ENCODE measurements at regions not wholly inside any gene's neighbourhood (a gene's known extent, or its start where the extent isn't known, plus 50 kb on each side); places are given as distances from the start of the nearest gene placed in this dataset.

DNA sequence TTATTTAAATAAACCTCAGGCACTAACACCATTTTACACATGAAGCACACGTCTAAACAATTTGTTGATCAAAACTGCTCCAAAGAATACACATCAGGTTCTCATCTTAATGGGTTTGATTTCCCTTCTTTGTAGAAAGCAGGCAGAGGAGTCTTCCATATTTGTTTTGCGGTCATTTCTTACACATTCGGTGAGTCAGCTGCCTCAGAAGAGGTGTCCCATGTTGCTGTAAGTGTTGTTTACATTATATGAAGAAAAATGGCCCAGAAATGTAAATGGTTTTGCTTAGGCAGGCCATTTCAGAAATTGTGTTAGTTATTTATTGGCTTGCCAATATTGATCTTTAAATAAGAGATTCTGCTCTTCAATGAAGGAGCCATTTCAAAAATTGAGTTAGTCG lies 325.8 kb downstream of the TENT4A start:
- 55% methylated on average over 4 of the region's 4 CpGs for WGBS
- no peak overlapping the region for H4K8ac ChIP-seq (ENCODE audit: low read length)
- H2BK15ac ChIP-seq (ENCODE audit: low read depth, poor library complexity, severe bottlenecking): no peak overlapping the region
- no peak overlapping the region for H3K4me3 ChIP-seq (ENCODE audit: insufficient read depth in 1 of 2, low read depth in 1 of 2, low read length in 2 of 2)
- H3K9me3 ChIP-seq (ENCODE audit: control insufficient read depth, low read length): peaks cover 8% of the 10 kb centered on the region
- DNase-seq: no peak
- H3K27ac ChIP-seq (ENCODE audit: low read length, poor library complexity, severe bottlenecking): no peak overlapping the region
- H3K36me3 ChIP-seq (ENCODE audit: control insufficient read depth in 1 of 2, insufficient read depth in 2 of 2, low read depth in 1 of 2, low read length in 2 of 2): no peaks in the 10 kb centered on the region
- H2BK5ac ChIP-seq (ENCODE audit: low read depth, low read length, poor library complexity, severe bottlenecking): no peak overlapping the region
- no peak overlapping the region for H3K14ac ChIP-seq (ENCODE audit: low read length in 2 of 2)
- no peak overlapping the region for H3K18ac ChIP-seq (ENCODE audit: low read depth in 1 of 2, low read length in 2 of 2)
- no peak overlapping the region for H3K4me2 ChIP-seq (ENCODE audit: low read length, poor library complexity, severe bottlenecking)
- no peak overlapping the region for H3K23ac ChIP-seq (ENCODE audit: low read length in 2 of 2)
- H3K79me1 ChIP-seq (replicated peaks; ENCODE audit: low read length, poor library complexity, severe bottlenecking): no peaks in the 10 kb centered on the region
- no peaks in the 10 kb centered on the region for H3K4me1 ChIP-seq (ENCODE audit: control insufficient read depth, insufficient read depth, low read depth, low read length)
- no peak overlapping the region for H2BK120ac ChIP-seq (ENCODE audit: low read depth, low read length)
- no peaks in the 10 kb centered on the region for H3K27me3 ChIP-seq (ENCODE audit: control insufficient read depth in 1 of 2, insufficient read depth in 1 of 2, low read length in 2 of 2)
- no peak overlapping the region for H3K4ac ChIP-seq (ENCODE audit: low read depth in 1 of 2, low read length in 2 of 2)
- H2AK5ac ChIP-seq (ENCODE audit: low read length, severe bottlenecking): no peak overlapping the region
- H4K91ac ChIP-seq (ENCODE audit: low read length): no peak overlapping the region
- no peak overlapping the region for H3K9ac ChIP-seq (ENCODE audit: low read length)
- no peak overlapping the region for H2BK12ac ChIP-seq (ENCODE audit: low read length in 2 of 2)
- H2AFZ ChIP-seq (ENCODE audit: low read depth, low read length): no peak overlapping the region

DNA sequence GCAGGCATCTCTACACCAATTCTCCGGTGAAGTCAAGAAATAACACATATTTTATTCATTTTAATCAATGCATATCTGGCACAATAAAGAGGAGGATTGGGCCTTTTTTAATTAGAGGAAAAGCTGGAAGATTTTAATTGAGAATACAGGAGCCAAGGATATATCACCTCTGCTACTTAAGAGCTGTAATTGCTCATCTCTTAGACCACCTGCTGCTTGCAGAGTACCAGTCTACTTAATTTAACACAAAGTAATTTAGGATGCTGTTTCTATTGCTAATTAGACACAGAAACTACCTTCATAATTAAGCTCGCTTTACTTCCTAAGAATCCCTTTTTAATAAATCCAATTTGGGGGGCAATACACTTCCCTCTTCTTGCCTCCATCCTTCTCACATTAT lies 326.9 kb downstream of the TENT4A start:
- Histone ChIP-seq H2BK12ac (ENCODE audit: low read length in 2 of 2) (no peak overlapping the region), H3K18ac (ENCODE audit: low read depth in 1 of 2, low read length in 2 of 2) (no peak overlapping the region), H3K4me3 (ENCODE audit: insufficient read depth in 1 of 2, low read depth in 1 of 2, low read length in 2 of 2) (no peak overlapping the region), H3K27me3 (ENCODE audit: control insufficient read depth in 1 of 2, insufficient read depth in 1 of 2, low read length in 2 of 2) (no peaks in the 10 kb centered on the region), H2BK5ac (ENCODE audit: low read depth, low read length, poor library complexity, severe bottlenecking) (no peak overlapping the region), H2AFZ (ENCODE audit: low read depth, low read length) (no peak overlapping the region), H2BK15ac (ENCODE audit: low read depth, poor library complexity, severe bottlenecking) (no peak overlapping the region), H3K4me2 (ENCODE audit: low read length, poor library complexity, severe bottlenecking) (no peak overlapping the region), H4K91ac (ENCODE audit: low read length) (no peak overlapping the region), H3K9me3 (ENCODE audit: control insufficient read depth, low read length) (peaks cover 8% of the 10 kb centered on the region), H3K4me1 (ENCODE audit: control insufficient read depth, insufficient read depth, low read depth, low read length) (no peaks in the 10 kb centered on the region), H2BK120ac (ENCODE audit: low read depth, low read length) (no peak overlapping the region), H3K36me3 (ENCODE audit: control insufficient read depth in 1 of 2, insufficient read depth in 2 of 2, low read depth in 1 of 2, low read length in 2 of 2) (no peaks in the 10 kb centered on the region), H3K27ac (ENCODE audit: low read length, poor library complexity, severe bottlenecking) (no peak overlapping the region), H2AK5ac (ENCODE audit: low read length, severe bottlenecking) (no peak overlapping the region), H3K79me1 (replicated peaks; ENCODE audit: low read length, poor library complexity, severe bottlenecking) (no peaks in the 10 kb centered on the region), H3K23ac (ENCODE audit: low read length in 2 of 2) (no peak overlapping the region), H3K14ac (ENCODE audit: low read length in 2 of 2) (no peak overlapping the region), H3K9ac (ENCODE audit: low read length) (no peak overlapping the region), H3K4ac (ENCODE audit: low read depth in 1 of 2, low read length in 2 of 2) (no peak overlapping the region), H4K8ac (ENCODE audit: low read length) (no peak overlapping the region)
- 75% methylated on average over 1 of the region's 2 CpGs for WGBS
- no peak for DNase-seq

DNA sequence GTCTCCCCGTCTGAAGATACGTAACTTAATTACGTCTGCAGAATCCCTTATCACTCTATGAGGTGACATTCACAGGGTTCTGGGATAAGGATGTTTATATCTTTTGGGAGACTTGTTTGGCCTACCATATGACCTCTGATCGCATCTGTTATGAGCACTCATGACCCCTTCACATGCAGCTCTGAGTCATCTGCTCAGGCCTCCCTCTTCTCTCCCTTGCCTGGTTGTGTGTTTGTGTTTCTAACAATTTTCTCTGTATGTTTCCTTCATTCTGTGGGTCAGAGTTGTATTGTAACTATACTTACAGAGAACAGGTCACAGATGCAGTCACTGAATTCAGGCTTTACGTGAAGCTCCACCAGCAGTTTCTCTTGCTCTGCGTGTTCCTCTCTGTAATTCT lies 330.6 kb downstream of the TENT4A start:
- Histone ChIP-seq H3K4me3 (ENCODE audit: insufficient read depth in 1 of 2, low read depth in 1 of 2, low read length in 2 of 2) (no peak overlapping the region), H2BK120ac (ENCODE audit: low read depth, low read length) (no peak overlapping the region), H3K4me2 (ENCODE audit: low read length, poor library complexity, severe bottlenecking) (no peak overlapping the region), H3K4me1 (ENCODE audit: control insufficient read depth, insufficient read depth, low read depth, low read length) (no peaks in the 10 kb centered on the region), H3K79me1 (replicated peaks; ENCODE audit: low read length, poor library complexity, severe bottlenecking) (no peaks in the 10 kb centered on the region), H3K36me3 (ENCODE audit: control insufficient read depth in 1 of 2, insufficient read depth in 2 of 2, low read depth in 1 of 2, low read length in 2 of 2) (no peaks in the 10 kb centered on the region), H3K27ac (ENCODE audit: low read length, poor library complexity, severe bottlenecking) (no peak overlapping the region), H2BK15ac (ENCODE audit: low read depth, poor library complexity, severe bottlenecking) (no peak overlapping the region), H2BK12ac (ENCODE audit: low read length in 2 of 2) (no peak overlapping the region), H3K14ac (ENCODE audit: low read length in 2 of 2) (no peak overlapping the region), H3K23ac (ENCODE audit: low read length in 2 of 2) (no peak overlapping the region), H4K8ac (ENCODE audit: low read length) (no peak overlapping the region), H2AFZ (ENCODE audit: low read depth, low read length) (no peak overlapping the region), H3K9me3 (ENCODE audit: control insufficient read depth, low read length) (no peaks in the 10 kb centered on the region), H2AK5ac (ENCODE audit: low read length, severe bottlenecking) (no peak overlapping the region), H2BK5ac (ENCODE audit: low read depth, low read length, poor library complexity, severe bottlenecking) (no peak overlapping the region), H3K9ac (ENCODE audit: low read length) (no peak overlapping the region), H3K18ac (ENCODE audit: low read depth in 1 of 2, low read length in 2 of 2) (no peak overlapping the region), H4K91ac (ENCODE audit: low read length) (no peak overlapping the region), H3K27me3 (ENCODE audit: control insufficient read depth in 1 of 2, insufficient read depth in 1 of 2, low read length in 2 of 2) (no peaks in the 10 kb centered on the region), H3K4ac (ENCODE audit: low read depth in 1 of 2, low read length in 2 of 2) (no peak overlapping the region)
- WGBS: 62% methylated on average over 2 of the region's 6 CpGs
- no peak for DNase-seq

DNA sequence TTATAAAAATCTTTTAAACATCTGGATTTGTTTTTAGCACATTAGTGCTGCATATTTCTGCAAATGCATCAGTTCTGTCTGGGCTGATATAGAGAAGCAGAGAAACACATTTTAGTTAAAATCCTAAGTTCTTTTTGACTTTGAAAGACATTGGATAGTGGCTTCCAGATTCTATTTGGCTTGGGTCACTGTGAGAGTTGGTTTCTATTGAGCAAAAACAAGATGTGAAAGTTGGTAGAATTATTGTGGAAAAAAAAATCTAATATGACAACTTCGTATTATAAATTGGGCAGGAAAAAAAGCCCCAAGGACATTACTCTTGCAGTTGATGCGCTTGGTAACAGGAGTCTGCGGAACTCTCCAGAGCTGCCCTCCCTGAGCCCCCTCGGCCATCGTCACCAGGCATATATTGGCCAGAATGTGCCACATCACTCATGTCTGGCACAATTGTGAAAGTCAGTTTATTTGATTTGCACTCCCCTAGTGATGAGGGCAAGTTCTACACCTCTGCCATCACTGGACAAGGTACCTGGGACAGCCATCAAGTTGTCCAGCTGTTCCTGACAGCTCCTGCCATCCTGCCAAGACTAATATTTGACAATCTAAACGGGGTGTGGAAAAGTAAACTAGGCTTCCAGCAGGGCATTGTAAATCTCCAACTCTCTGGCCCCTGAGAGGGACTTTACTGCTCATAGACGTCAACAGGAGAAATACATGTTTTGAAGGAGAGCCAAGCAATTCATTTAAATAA lies 334.5 kb downstream of the TENT4A start:
- Histone ChIP-seq H4K8ac (ENCODE audit: low read length) (no peak overlapping the region), H3K4me1 (ENCODE audit: control insufficient read depth, insufficient read depth, low read depth, low read length) (no peaks in the 10 kb centered on the region), H3K79me1 (replicated peaks; ENCODE audit: low read length, poor library complexity, severe bottlenecking) (no peaks in the 10 kb centered on the region), H3K4ac (ENCODE audit: low read depth in 1 of 2, low read length in 2 of 2) (no peak overlapping the region), H3K4me2 (ENCODE audit: low read length, poor library complexity, severe bottlenecking) (no peak overlapping the region), H3K14ac (ENCODE audit: low read length in 2 of 2) (no peak overlapping the region), H4K91ac (ENCODE audit: low read length) (no peak overlapping the region), H3K27me3 (ENCODE audit: control insufficient read depth in 1 of 2, insufficient read depth in 1 of 2, low read length in 2 of 2) (no peaks in the 10 kb centered on the region), H3K18ac (ENCODE audit: low read depth in 1 of 2, low read length in 2 of 2) (no peak overlapping the region), H2BK120ac (ENCODE audit: low read depth, low read length) (no peak overlapping the region), H3K36me3 (ENCODE audit: control insufficient read depth in 1 of 2, insufficient read depth in 2 of 2, low read depth in 1 of 2, low read length in 2 of 2) (no peaks in the 10 kb centered on the region), H2AK5ac (ENCODE audit: low read length, severe bottlenecking) (no peak overlapping the region), H3K9me3 (ENCODE audit: control insufficient read depth, low read length) (no peaks in the 10 kb centered on the region), H2AFZ (ENCODE audit: low read depth, low read length) (no peak overlapping the region), H2BK15ac (ENCODE audit: low read depth, poor library complexity, severe bottlenecking) (no peak overlapping the region), H3K27ac (ENCODE audit: low read length, poor library complexity, severe bottlenecking) (no peak overlapping the region), H3K23ac (ENCODE audit: low read length in 2 of 2) (no peak overlapping the region), H2BK5ac (ENCODE audit: low read depth, low read length, poor library complexity, severe bottlenecking) (no peak overlapping the region), H2BK12ac (ENCODE audit: low read length in 2 of 2) (no peak overlapping the region), H3K4me3 (ENCODE audit: insufficient read depth in 1 of 2, low read depth in 1 of 2, low read length in 2 of 2) (no peak overlapping the region), H3K9ac (ENCODE audit: low read length) (no peak overlapping the region)
- no peak for DNase-seq
- WGBS: 75% methylated on average over 6 of the region's 7 CpGs
